ENCODE measurements at regions not wholly inside any gene's neighbourhood (a gene's known extent, or its start where the extent isn't known, plus 50 kb on each side); places are given as distances from the start of the nearest gene placed in this dataset.

- peaks cover 0 to 9% (median 0%) of the 10 kb centered on the region in 3 donors for H3K9me3 ChIP-seq
- DNase-seq: no peak
- 84 to 92% methylated on average over 2 of the region's 2 CpGs for WGBS, 2 donors
- intact Hi-C loops (cut with DNase I): no loop called here
- TF ChIP-seq POLR2A (IDR thresholded peaks at IDR 0.05): no peak
- TF ChIP-seq, protein P1, sequence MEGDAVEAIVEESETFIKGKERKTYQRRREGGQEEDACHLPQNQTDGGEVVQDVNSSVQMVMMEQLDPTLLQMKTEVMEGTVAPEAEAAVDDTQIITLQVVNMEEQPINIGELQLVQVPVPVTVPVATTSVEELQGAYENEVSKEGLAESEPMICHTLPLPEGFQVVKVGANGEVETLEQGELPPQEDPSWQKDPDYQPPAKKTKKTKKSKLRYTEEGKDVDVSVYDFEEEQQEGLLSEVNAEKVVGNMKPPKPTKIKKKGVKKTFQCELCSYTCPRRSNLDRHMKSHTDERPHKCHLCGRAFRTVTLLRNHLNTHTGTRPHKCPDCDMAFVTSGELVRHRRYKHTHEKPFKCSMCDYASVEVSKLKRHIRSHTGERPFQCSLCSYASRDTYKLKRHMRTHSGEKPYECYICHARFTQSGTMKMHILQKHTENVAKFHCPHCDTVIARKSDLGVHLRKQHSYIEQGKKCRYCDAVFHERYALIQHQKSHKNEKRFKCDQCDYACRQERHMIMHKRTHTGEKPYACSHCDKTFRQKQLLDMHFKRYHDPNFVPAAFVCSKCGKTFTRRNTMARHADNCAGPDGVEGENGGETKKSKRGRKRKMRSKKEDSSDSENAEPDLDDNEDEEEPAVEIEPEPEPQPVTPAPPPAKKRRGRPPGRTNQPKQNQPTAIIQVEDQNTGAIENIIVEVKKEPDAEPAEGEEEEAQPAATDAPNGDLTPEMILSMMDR (IDR thresholded peaks at IDR 0.05): no peak
- no peaks in the 10 kb centered on the region for H3K27me3 ChIP-seq
- H3K36me3 ChIP-seq: no peaks in the 10 kb centered on the region
- H3K4me1 ChIP-seq: no peaks in the 10 kb centered on the region
- H3K4me3 ChIP-seq: no peak overlapping the region
- H3K27ac ChIP-seq: no peak overlapping the region
These were observed 520.0 kb downstream of the ANKRD50 start for GRCh38 chr4:124192544-124192943.

GRCh38 chr4:124199185-124199584, 513.3 kb downstream of the ANKRD50 start:
- Histone ChIP-seq H3K27me3 (no peaks in the 10 kb centered on the region), H3K36me3 (no peaks in the 10 kb centered on the region), H3K9me3 (peaks cover 0 to 4% (median 0%) of the 10 kb centered on the region in 3 donors), H3K4me1 (peaks cover 3 to 34% (median 6%) of the 10 kb centered on the region in 3 donors), H3K27ac (peak overlapping the region in 1 of 4 donors; percentile 6), H3K4me3 (no peak overlapping the region)
- TF ChIP-seq POLR2A (IDR thresholded peaks at IDR 0.05): no peak
- TF ChIP-seq, protein P1 (IDR thresholded peaks at IDR 0.05): no peak
- DNase-seq: no peak
- intact Hi-C loops (cut with DNase I): no loop called here
- 49 to 54% methylated on average over 2 of the region's 2 CpGs for WGBS, 2 donors

- no peak for DNase-seq
- Histone ChIP-seq H3K27me3 (no peaks in the 10 kb centered on the region), H3K27ac (peak overlapping the region in 2 of 4 donors; percentile 6 to 16), H3K4me1 (peaks cover 3 to 34% (median 6%) of the 10 kb centered on the region in 3 donors), H3K9me3 (no peaks in the 10 kb centered on the region), H3K36me3 (no peaks in the 10 kb centered on the region), H3K4me3 (no peak overlapping the region)
- TF ChIP-seq, protein P1 (IDR thresholded peaks at IDR 0.05): no peak
- no peak for TF ChIP-seq POLR2A (IDR thresholded peaks at IDR 0.05)
- WGBS, 2 donors: 35 to 36% methylated on average over 4 of the region's 4 CpGs
- intact Hi-C loops (cut with DNase I): no loop called here
These were observed 512.8 kb downstream of the ANKRD50 start for GRCh38 chr4:124199755-124200154.

GRCh38 chr4:124201636-124202035, 510.9 kb downstream of the ANKRD50 start:
- Histone ChIP-seq H3K36me3 (no peaks in the 10 kb centered on the region), H3K27ac (peak overlapping the region in 3 of 4 donors; percentile 14 to 21 (median 16)), H3K4me3 (no peak overlapping the region), H3K27me3 (no peaks in the 10 kb centered on the region), H3K9me3 (no peaks in the 10 kb centered on the region), H3K4me1 (peaks cover 3 to 34% (median 6%) of the 10 kb centered on the region in 3 donors)
- WGBS, 2 donors: 26 to 38% methylated on average over 1 of the region's 1 CpG
- TF ChIP-seq, protein P1 (IDR thresholded peaks at IDR 0.05): no peak
- TF ChIP-seq POLR2A (IDR thresholded peaks at IDR 0.05): no peak
- intact Hi-C loops (cut with DNase I): no loop called here
- DNase-seq: no peak

DNA sequence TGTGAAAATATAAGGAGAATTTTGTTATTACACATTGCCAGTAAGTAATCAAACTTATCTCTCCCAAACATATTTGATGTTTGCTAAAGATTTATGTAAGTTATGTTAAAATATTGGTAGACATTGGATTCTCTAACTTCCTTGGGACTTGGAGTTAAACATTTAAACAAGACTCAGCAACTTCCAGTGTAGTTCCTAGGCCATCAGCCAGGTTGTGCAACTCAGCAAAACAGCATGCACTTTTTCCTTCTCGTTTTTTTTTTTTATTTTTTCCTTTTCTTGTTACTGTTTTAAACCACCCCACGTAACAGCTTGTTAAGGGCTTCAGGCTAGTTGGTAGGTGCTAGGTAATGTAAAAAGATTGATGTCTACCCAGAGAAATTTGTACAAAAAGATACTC, 510.4 kb downstream of the ANKRD50 start:
- Histone ChIP-seq H3K36me3 (no peaks in the 10 kb centered on the region), H3K27me3 (no peaks in the 10 kb centered on the region), H3K27ac (peak overlapping the region in 3 of 4 donors; percentile 14 to 21 (median 16)), H3K4me3 (no peak overlapping the region), H3K4me1 (peaks cover 3 to 34% (median 6%) of the 10 kb centered on the region in 3 donors), H3K9me3 (no peaks in the 10 kb centered on the region)
- DNase-seq: no peak
- intact Hi-C loops (cut with DNase I): no loop called here
- no peak for TF ChIP-seq POLR2A (IDR thresholded peaks at IDR 0.05)
- TF ChIP-seq, protein P1 (IDR thresholded peaks at IDR 0.05): peak in 4 of 6 experiments; percentile 27 to 38 (median 33)
- 15 to 22% methylated on average over 2 of the region's 2 CpGs for WGBS, 2 donors

Measured in esophagus squamous epithelium (tissue), 5 donors.